ENCODE measurements at regions not wholly inside any gene's neighbourhood (a gene's known extent, or its start where the extent isn't known, plus 50 kb on each side); places are given as distances from the start of the nearest gene placed in this dataset.
"Not testable (repeated sequence)": the region's sequence is repeated elsewhere in the genome, so short reads cannot be mapped to it uniquely, and the experiment has no call there.

DNA sequence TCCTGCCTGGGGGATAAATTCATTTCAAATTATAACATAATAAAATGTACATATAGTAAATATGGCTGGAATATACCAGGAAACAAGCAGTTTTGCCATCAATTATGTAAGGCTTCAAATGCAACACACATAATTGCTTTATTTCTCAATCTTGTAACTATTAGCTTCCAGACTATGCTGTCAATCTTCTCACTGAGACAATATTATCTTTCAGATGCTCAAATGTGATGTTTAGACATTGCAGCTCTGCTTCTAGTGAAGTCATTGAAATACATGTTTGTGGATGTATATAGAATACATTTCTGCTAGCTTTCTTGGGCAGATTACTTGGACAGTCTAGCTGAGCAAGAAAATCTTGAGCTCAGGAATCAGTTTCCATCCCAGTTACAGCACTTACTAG lies 454.4 kb downstream of the TDRD3 start:
- H3K27me3 Mint-ChIP-seq: no peaks in the 10 kb centered on the region
- no peaks in the 10 kb centered on the region for H3K36me3 Mint-ChIP-seq (ENCODE audit: low read depth)
- no peak overlapping the region for H3K27ac Mint-ChIP-seq
- H3K9me3 Mint-ChIP-seq: peaks cover 39% of the 10 kb centered on the region
- no peaks in the 10 kb centered on the region for H3K4me1 Mint-ChIP-seq (ENCODE audit: low read depth)
- no peak overlapping the region for H3K4me3 Mint-ChIP-seq
- intact Hi-C loops (cut with micrococcal nuclease): no loop called here

DNA sequence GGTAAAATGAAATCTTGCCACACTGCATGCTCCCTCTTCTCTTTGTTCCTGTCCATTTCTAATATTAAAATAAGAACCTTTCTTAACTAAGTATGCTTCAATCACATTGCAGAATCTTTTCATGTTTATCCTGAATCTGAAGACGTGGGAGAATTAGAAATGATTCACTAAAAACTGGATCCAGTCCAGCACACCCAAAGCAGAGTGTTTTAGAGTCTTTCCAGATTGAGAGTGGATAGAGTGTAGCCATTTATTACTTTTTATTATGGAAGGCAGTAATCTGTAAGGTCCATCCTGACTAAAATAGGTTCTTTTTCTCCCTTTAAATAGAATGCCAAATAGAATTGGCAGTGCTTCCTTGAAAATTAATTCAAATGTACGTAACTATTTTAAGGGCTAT lies 453.5 kb downstream of the TDRD3 start:
- no peaks in the 10 kb centered on the region for H3K36me3 Mint-ChIP-seq (ENCODE audit: low read depth)
- no peak overlapping the region for H3K4me3 Mint-ChIP-seq
- H3K4me1 Mint-ChIP-seq (ENCODE audit: low read depth): no peaks in the 10 kb centered on the region
- intact Hi-C loops (cut with micrococcal nuclease): no loop called here
- H3K9me3 Mint-ChIP-seq: peaks cover 45% of the 10 kb centered on the region
- H3K27me3 Mint-ChIP-seq: no peaks in the 10 kb centered on the region
- no peak overlapping the region for H3K27ac Mint-ChIP-seq

DNA sequence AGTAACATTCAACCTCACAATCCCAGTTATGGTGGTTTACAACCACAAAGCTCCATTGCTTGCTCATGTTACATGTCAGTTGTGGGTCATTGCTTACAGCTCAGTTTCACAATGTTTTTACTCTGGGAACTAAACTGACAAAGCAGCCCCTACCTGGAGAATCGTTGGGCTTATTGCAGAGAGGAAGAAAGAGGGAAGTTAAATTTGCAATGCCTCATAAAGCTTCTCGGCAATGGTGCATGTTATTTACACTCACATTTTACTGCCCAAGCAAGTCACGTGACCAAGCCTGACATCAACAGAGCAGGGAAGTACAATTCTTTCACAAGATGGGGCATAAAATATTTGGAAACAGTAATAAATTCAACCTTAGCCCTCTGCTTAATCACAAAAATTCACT lies 441.6 kb downstream of the TDRD3 start:
- Mint-ChIP-seq H3K27me3 (no peaks in the 10 kb centered on the region), H3K4me3 (no peak overlapping the region), H3K4me1 (ENCODE audit: low read depth) (no peaks in the 10 kb centered on the region), H3K27ac (no peak overlapping the region), H3K36me3 (ENCODE audit: low read depth) (no peaks in the 10 kb centered on the region), H3K9me3 (no peaks in the 10 kb centered on the region)
- intact Hi-C loops (cut with micrococcal nuclease): no loop called here

DNA sequence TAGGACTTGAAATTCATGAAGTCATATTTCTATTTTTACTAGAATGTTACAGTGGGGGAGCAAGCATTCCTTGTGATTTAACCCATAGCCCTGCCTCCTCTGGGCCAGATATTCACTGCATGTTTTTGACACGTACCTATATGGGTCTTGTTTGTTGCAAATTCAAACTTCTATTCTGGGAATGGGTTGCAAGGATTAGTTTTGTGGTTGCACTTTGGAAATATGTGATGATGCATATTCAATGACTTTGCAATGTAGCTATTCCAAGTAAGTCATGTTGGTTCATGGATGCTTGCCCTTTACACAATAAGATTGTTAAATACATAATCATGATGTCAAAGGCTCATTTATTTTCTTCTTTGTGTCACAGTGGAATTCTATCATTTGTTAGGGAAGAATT lies 440.8 kb downstream of the TDRD3 start:
- Mint-ChIP-seq H3K4me3 (no peak overlapping the region), H3K27ac (no peak overlapping the region), H3K36me3 (ENCODE audit: low read depth) (no peaks in the 10 kb centered on the region), H3K27me3 (no peaks in the 10 kb centered on the region), H3K4me1 (ENCODE audit: low read depth) (no peaks in the 10 kb centered on the region), H3K9me3 (peaks cover 6% of the 10 kb centered on the region)
- intact Hi-C loops (cut with micrococcal nuclease): no loop called here

DNA sequence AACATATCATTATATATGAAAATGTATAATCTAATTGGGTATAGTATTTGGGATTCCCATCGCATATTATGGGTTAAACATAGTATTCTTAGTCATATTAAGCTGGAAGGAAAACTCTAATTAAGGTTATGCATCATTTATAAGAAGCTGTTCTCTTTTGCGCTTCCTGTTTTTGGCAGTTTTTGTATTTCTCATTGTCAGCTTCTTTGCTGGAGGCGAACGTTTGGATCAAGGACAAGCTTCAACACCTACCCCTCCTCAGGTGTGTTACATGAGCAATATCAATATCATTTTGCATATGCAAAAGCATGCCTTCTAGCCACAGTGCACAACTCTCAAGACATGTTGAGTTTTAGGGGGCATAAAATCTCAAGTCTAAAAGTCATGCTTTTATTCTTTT lies 439.8 kb downstream of the TDRD3 start:
- H3K27me3 Mint-ChIP-seq: no peaks in the 10 kb centered on the region
- no peak overlapping the region for H3K27ac Mint-ChIP-seq
- intact Hi-C loops (cut with micrococcal nuclease): no loop called here
- no peaks in the 10 kb centered on the region for H3K4me1 Mint-ChIP-seq (ENCODE audit: low read depth)
- peaks cover 13% of the 10 kb centered on the region for H3K9me3 Mint-ChIP-seq
- no peak overlapping the region for H3K4me3 Mint-ChIP-seq
- H3K36me3 Mint-ChIP-seq (ENCODE audit: low read depth): no peaks in the 10 kb centered on the region

DNA sequence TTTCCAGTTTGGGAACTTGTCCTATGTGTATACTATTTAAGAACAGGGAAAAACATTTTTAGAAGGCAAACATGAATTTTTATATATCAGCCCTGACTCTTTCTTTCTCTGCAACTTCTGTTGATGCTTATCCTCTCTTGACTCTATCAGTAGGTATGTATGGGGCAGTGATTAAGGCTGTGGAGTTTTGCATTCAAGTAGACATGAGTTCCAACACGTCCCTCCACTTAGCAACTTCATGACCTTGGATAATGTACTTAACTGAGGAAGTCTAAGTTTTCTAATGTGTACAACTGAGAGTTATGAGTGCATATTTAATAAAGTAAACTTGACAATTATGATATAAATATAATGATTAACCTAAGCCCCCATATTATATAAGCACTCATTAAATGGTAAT lies 414.6 kb downstream of the TDRD3 start:
- intact Hi-C loops (cut with micrococcal nuclease): loop anchor here (10.0 kb wide), 1 partner anchor 1723 kb away; no protein-coding TSS in a partner anchor
- H3K9me3 Mint-ChIP-seq: peaks cover 11% of the 10 kb centered on the region
- H3K4me3 Mint-ChIP-seq: no peak overlapping the region
- H3K27ac Mint-ChIP-seq: no peak overlapping the region
- no peaks in the 10 kb centered on the region for H3K27me3 Mint-ChIP-seq
- H3K4me1 Mint-ChIP-seq (ENCODE audit: low read depth): no peaks in the 10 kb centered on the region
- no peaks in the 10 kb centered on the region for H3K36me3 Mint-ChIP-seq (ENCODE audit: low read depth)

DNA sequence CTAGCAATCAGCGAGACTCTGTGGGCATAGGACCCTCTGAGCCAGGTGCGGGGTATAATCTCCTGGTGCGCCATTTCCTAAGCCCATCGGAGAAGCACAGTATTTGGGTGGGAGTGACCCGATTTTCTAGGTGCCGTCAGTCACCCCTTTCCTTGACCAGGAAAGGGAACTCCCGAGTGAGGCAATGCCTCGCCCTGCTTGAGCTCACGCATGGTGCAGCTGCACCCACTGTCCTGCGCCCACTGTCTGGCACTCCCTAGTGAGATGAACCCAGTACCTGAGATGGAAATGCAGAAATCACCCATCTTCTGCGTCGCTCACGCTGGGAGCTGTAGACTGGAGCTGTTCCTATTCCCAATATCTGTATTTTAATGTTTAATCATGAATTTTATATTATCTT lies 408.6 kb downstream of the TDRD3 start:
- H3K27ac Mint-ChIP-seq; H3K36me3 Mint-ChIP-seq (ENCODE audit: low read depth); H3K4me3 Mint-ChIP-seq; H3K4me1 Mint-ChIP-seq (ENCODE audit: low read depth); intact Hi-C loops (cut with micrococcal nuclease); H3K27me3 Mint-ChIP-seq: not testable (repeated sequence)
- peaks cover 31% of the 10 kb centered on the region for H3K9me3 Mint-ChIP-seq

DNA sequence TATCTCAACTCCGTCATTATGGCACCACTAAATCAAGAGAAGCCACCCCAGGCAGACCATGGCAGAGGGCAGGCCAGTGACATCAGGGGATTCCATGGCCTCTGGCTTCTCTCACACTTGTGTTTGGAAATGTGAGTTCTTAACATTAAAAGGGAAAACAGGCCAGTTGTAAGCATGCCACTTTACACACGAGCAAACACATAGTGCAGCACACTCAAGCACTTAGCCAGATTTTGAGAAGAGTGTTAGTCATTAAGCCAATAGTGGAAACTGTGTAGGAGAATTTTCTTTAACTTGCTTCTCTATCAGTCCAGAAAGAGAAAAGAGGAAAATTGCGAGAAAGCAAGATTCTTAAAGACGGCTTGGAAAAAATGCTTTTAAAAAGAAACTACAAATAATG lies 401.5 kb downstream of the TDRD3 start:
- H3K27ac Mint-ChIP-seq: no peak overlapping the region
- no peaks in the 10 kb centered on the region for H3K27me3 Mint-ChIP-seq
- intact Hi-C loops (cut with micrococcal nuclease): no loop called here
- H3K36me3 Mint-ChIP-seq (ENCODE audit: low read depth): no peaks in the 10 kb centered on the region
- H3K9me3 Mint-ChIP-seq: peaks cover 13% of the 10 kb centered on the region
- H3K4me3 Mint-ChIP-seq: no peak overlapping the region
- H3K4me1 Mint-ChIP-seq (ENCODE audit: low read depth): no peaks in the 10 kb centered on the region

DNA sequence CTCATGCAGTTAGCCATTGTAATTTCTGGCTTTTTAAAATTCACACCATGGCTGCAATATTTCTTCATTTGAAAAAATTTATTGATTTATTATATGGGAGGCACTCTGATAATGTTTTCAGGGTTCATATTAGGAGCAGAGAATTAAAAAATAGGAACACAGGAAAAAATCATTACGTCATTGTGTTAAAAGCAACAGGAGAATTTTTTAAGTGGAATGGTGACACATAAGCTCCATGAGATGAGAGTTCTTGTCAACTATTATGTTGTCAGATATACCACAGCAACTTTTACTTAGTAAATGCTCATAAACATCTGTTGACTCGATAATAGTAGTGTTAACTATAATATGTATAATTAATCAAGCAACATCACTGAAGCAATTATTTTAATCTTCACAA lies 400.1 kb downstream of the TDRD3 start:
- Mint-ChIP-seq H3K9me3 (peaks cover under 1% of the 10 kb centered on the region), H3K27me3 (no peaks in the 10 kb centered on the region), H3K4me3 (no peak overlapping the region), H3K27ac (no peak overlapping the region), H3K36me3 (ENCODE audit: low read depth) (no peaks in the 10 kb centered on the region), H3K4me1 (ENCODE audit: low read depth) (no peaks in the 10 kb centered on the region)
- intact Hi-C loops (cut with micrococcal nuclease): no loop called here

DNA sequence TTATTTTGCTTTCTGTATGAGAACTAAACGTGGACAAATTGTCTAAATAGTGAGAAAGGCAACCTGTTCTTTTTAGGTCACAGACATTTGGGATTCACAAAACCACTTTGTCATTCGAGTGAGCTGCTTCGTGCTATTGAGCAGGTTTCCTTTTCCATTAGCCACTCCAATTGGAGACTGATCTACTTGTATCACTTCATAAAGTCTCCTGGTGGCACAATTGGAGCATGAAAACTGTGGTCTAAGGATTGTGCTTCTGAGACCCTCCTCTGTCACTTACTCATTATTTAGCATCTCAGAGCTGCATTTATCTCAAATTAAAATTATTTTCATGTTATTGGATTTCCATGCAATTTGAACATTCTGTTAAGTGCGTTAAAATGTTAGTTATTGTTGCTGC lies 397.7 kb downstream of the TDRD3 start:
- H3K4me1 Mint-ChIP-seq (ENCODE audit: low read depth): no peaks in the 10 kb centered on the region
- intact Hi-C loops (cut with micrococcal nuclease): no loop called here
- no peak overlapping the region for H3K27ac Mint-ChIP-seq
- H3K36me3 Mint-ChIP-seq (ENCODE audit: low read depth): no peaks in the 10 kb centered on the region
- H3K9me3 Mint-ChIP-seq: no peaks in the 10 kb centered on the region
- H3K27me3 Mint-ChIP-seq: no peaks in the 10 kb centered on the region
- H3K4me3 Mint-ChIP-seq: no peak overlapping the region

DNA sequence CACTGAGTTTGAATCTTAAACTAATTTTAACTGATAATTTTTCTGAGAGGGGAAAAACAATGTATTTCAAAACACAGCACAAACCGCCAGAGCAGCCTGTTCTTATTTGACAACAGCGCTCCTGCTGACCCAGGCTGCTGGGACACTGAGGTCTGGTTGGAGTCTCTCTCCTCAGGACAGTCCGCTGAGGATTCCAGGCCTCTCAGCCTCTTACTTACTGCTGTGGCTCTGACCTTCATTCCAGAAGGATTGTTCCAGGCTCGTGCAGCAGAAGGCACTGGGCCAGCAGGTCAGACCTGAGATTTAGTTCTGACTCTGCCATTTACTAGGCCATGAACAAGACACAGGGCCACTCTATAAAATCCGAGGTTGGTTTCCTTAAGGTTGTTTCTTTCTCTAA lies 393.6 kb downstream of the TDRD3 start:
- Mint-ChIP-seq H3K4me1 (ENCODE audit: low read depth) (no peaks in the 10 kb centered on the region), H3K4me3 (no peak overlapping the region), H3K36me3 (ENCODE audit: low read depth) (no peaks in the 10 kb centered on the region), H3K9me3 (no peaks in the 10 kb centered on the region), H3K27ac (no peak overlapping the region), H3K27me3 (no peaks in the 10 kb centered on the region)
- intact Hi-C loops (cut with micrococcal nuclease): no loop called here

DNA sequence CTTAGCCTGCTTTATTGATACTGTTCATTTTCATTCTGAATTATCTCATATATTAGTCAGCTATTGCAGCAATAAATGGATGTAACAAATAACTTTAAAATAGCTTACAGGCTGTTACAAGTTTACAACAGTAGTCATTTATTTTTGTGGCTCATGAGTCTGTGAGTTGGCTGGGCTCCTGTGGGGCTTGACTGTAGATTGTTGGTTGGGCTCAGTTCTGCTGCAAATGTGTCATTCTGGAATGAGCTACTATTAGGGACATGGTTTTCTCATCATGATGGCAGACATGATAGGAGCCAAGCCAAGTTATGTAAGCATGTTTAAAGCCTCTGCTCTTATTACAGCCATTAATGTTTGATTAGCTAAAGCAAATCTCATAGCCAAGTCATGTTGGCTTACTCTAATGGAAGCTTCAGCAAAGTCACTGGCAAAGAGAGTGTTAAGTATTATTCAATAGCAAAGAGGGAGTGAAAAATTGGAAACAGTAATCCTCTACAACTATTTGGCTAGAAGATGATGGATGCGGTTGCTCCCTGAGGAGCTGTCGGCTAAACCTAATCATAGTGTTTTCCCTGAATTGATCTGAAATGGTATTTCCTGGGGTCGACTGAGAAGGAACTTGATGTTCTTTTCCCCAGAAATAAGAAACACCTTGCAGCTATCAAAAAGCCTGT lies 391.3 kb downstream of the TDRD3 start:
- Mint-ChIP-seq H3K4me3 (no peak overlapping the region), H3K4me1 (ENCODE audit: low read depth) (no peaks in the 10 kb centered on the region), H3K27me3 (no peaks in the 10 kb centered on the region), H3K27ac (no peak overlapping the region), H3K9me3 (no peaks in the 10 kb centered on the region), H3K36me3 (ENCODE audit: low read depth) (no peaks in the 10 kb centered on the region)
- intact Hi-C loops (cut with micrococcal nuclease): no loop called here

DNA sequence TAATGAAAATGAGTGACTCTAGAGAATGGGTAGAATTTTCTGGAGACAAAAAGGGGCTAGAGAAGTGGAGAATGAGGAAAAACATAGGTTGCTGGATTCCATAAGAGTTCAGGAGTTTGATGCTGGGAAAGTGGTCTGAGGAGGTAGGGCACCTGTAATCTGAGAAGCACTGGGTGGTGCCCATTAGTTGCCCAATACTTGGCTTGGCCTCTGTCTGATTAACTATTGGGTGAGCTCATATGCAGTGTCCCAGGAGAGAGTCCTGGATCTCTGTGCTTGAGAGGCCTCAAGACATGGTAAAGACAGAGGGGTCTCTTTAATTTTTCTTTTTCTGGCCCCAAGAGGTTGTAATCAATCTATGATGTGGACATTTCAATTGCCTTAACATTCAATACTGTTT lies 390.1 kb downstream of the TDRD3 start:
- H3K4me3 Mint-ChIP-seq: no peak overlapping the region
- H3K27me3 Mint-ChIP-seq: no peaks in the 10 kb centered on the region
- no peaks in the 10 kb centered on the region for H3K4me1 Mint-ChIP-seq (ENCODE audit: low read depth)
- no peak overlapping the region for H3K27ac Mint-ChIP-seq
- H3K36me3 Mint-ChIP-seq (ENCODE audit: low read depth): no peaks in the 10 kb centered on the region
- H3K9me3 Mint-ChIP-seq: peaks cover 3% of the 10 kb centered on the region
- intact Hi-C loops (cut with micrococcal nuclease): no loop called here

DNA sequence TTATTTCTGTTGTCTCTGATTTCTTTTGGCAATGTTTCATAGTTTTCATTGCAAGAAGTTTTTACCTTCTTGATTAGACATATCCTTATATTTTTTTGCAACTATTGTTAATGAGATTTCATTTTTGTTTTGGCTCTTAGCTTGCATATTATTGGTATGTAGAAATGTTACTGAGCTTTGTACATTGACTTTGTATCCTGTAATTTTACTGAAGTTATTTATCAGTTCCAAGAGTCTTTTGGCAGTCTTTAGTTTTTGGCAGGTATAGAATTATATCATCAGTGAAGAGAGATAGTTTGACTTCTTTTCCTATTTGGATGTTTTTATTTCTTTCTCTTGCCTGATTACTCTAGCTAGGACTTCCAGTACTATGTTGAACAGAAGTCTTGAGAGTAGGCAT lies 375.7 kb downstream of the TDRD3 start:
- Mint-ChIP-seq H3K9me3 (peaks cover 51% of the 10 kb centered on the region), H3K4me3 (no peak overlapping the region), H3K36me3 (ENCODE audit: low read depth) (no peaks in the 10 kb centered on the region), H3K27me3 (no peaks in the 10 kb centered on the region), H3K4me1 (ENCODE audit: low read depth) (no peaks in the 10 kb centered on the region), H3K27ac (no peak overlapping the region)
- intact Hi-C loops (cut with micrococcal nuclease): no loop called here

DNA sequence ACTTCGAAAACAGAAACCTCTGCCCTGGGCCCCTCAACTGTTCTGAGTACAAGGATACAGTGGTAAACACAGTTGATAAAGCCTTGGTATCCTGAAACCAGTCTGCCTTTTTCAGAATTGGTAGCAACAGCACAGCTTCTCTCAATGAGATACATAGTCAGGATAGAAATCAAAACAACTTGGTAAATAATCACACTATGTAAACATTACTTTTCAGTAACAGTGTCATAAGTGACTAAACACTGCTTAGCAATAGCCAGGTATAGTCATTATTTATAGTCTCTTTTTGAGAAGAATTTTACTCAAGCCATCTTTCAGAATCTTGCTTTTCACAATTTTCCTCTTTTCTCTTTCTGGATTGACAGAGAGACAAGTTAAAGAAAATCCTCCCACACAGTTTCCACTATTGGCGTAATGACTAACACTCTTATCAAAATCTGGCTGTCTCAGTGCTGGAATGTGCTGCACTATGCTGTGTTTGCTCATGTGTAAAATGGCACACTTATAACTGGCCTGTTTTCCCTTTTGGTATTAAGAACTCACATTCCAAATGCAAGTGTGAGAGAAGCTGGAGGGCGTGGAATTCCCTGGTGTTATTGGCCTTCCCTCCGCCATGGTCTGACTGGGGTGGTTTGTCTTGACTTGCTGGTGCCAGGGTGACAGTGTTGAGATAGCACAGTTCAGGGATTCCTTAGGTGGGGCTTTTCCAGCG lies 368.8 kb downstream of the TDRD3 start:
- Mint-ChIP-seq H3K9me3 (peaks cover 40% of the 10 kb centered on the region), H3K36me3 (ENCODE audit: low read depth) (no peaks in the 10 kb centered on the region), H3K27me3 (no peaks in the 10 kb centered on the region), H3K4me1 (ENCODE audit: low read depth) (no peaks in the 10 kb centered on the region), H3K4me3 (no peak overlapping the region), H3K27ac (no peak overlapping the region)
- intact Hi-C loops (cut with micrococcal nuclease): no loop called here

Data from dendritic cell treated with granulocyte-macrophage colony-stimulating factor and Interleukin-4, amounts not matched to agents 40 ng/mL and 50 ng/mL, for 4 days (primary cell).